GM18520 (cell line): ENCODE measurements at regions not wholly inside any gene's neighbourhood (a gene's known extent, or its start where the extent isn't known, plus 50 kb on each side); places are given as distances from the start of the nearest gene placed in this dataset.
A peak's percentile ranks its signal among the peaks of the same experiment; 100 is the strongest.
"Not testable (repeated sequence)": the region's sequence is repeated elsewhere in the genome, so short reads cannot be mapped to it uniquely, and the experiment has no call there.

Source experiments
- ATAC-seq: cut with Tn5 transposase; IDR thresholded peaks from one replicate; pipeline ENCODE4 v1.9.1; 2021; ENCODE audit not compliant: unreplicated experiment

DNA sequence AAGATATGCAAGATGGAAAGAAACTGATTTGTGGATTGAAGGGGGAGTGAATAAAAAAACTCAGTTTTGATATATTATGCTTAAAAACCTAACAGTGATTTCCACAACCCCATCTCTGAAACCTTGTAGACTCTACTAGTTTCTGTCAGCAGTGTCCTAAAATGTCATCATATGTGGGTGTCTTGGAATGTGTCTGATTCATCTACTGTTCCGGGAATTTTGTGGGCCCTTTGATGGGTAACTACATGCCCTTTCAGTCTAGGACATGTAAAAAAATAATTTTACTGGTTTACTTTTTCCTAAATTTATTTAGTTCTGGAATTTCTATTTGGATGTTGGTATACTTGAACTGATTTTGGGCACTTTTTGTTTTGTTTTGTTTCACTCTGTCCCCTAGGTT, 118.9 kb upstream of the NMUR2 start:
- no peak for ATAC-seq

GRCh38 chr5:152527358-152528052, 122.4 kb upstream of the NMUR2 start:
- ATAC-seq, result peak; percentile 44

GRCh38 chr5:152529440-152529839, 124.4 kb upstream of the NMUR2 start:
- no peak for ATAC-seq

DNA sequence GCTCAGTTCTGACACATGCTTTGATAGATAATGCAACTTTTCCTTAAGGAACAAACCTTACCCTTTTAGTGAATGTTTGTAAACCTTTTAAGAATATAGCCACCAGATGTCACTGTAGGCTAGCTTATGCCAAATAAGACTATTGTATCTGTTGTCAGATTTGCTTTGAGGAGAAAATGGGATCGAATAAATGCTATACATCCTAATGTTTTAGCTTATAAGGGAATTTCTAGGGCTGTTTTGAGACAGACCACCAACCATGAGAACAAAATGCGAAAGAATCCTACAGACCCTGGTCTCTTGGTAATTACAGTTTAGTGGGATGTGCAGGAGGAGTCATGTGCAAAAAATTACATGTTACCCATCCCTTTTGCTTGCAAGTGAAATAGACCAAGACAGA, 127.6 kb upstream of the NMUR2 start:
- no peak for ATAC-seq

- ATAC-seq, result no peak
These were observed 129.6 kb upstream of the NMUR2 start for GRCh38 chr5:152534641-152535040.

GRCh38 chr5:152542741-152543140, 137.7 kb upstream of the NMUR2 start:
- no peak for ATAC-seq

DNA sequence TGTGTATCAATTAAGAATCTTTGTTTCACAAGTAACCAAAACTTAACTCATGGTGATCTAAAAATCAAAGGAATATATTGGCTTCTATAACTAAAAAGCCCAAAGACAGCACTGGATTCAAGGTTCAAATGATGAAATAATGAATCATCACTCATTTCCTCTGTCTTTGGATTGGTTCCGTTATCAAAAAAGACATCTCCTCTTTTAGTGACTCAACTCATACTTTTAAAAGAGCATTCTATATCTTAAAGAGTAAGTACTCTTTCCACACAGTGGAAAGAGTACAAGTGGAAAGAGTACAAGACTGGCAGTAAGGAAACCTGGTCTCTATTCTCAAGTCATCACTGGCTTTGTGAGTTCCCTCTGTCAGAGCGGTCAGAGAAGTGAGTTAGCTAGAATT, 141.4 kb upstream of the NMUR2 start:
- ATAC-seq, result no peak

- no peak for ATAC-seq
These were observed 142.1 kb upstream of the NMUR2 start for GRCh38 chr5:152547202-152547601.

- no peak for ATAC-seq
These were observed 144.6 kb upstream of the NMUR2 start for GRCh38 chr5:152549709-152550108.

GRCh38 chr5:152551061-152551460, 146.0 kb upstream of the NMUR2 start:
- ATAC-seq, result no peak

GRCh38 chr5:152556784-152557183, 151.7 kb upstream of the NMUR2 start:
- ATAC-seq, result no peak

DNA sequence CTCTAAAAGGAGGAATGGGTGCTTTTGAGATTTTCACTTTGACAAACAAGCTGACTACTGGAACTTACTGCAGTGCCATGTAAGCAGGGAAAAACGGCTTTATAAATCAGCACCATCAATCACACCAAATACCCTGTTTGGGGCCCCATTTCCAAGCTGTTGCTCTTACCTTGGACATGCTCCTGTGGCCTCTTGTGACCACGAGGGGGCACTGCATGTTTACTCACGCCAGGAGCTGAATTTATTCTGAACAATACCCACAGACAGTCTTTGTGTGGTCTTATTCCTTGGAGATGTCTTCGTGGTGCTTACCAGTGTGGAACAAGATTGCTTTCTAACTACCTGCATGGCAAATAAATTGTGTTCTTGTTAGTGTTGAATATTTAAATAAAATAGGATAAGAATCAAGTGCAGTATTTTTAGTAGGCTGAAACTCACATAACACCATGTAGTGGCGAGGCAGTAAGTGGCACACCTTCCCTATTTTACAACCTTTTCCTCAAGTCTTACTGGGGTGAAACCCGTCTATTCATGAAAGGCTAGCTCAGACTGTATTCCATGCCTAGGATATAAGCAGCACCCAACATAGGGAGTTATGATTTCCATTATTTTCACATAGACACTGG, 155.5 kb upstream of the NMUR2 start:
- ATAC-seq, result peak; percentile 48

DNA sequence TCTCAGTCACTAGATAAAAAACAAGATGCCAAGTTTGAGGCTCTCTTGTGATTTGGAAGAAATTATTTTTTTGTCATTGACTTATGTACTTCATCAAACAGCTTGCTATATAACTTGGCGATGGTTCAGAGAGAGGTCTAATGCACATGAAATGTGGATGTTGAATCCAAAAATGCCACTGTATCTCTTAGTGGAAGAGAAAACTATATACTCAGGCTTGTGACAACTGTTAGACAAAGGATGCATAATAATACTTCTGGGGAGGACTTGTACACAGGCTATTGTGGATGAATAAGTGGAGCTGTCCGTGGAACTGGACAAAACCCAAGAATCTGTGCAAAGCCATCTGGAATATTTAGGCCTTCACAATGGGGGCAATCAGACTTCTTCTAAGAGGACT, 162.9 kb upstream of the NMUR2 start:
- ATAC-seq, result no peak

DNA sequence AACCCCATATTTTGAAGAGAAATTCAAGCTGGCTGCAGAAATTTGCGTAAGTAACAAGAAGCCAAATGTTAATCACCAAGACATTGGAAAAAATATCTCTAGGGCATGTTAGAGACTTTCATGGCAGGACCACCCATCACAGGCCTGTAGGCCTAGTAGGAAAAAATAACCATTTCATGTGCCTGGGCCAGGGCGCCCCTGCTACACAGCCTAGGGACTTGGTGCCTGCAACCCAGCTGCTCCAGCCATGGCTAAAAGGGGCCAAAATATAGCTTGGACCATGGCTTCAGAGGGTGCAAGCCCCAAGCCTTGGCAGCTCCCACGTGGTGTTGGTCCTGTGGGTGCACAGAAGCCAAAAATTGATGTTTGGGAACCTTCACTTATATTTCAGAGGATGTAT, 167.7 kb upstream of the NMUR2 start:
- no peak for ATAC-seq

- no peak for ATAC-seq
These were observed 179.0 kb upstream of the NMUR2 start for GRCh38 chr5:152584103-152584502.

- no peak for ATAC-seq
These were observed 187.3 kb upstream of the NMUR2 start for GRCh38 chr5:152592416-152592815.

DNA sequence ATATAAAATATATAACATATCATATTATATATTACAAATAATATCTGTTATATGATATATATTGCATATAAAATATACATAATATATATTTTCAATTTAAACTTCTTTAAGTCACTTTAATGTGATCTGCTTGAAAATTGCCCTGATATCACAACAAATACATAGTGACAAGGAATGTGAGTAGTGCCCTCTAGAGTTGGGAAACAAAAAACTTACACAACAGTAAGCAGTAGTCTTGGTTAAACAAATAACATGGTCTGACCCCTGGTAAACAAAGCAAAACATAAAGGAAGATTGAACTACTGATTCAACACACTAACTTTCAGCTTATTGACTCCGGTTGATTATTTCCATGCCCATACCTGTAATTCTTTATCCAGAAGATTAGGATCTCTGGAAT, 188.3 kb upstream of the NMUR2 start:
- ATAC-seq, result no peak

DNA sequence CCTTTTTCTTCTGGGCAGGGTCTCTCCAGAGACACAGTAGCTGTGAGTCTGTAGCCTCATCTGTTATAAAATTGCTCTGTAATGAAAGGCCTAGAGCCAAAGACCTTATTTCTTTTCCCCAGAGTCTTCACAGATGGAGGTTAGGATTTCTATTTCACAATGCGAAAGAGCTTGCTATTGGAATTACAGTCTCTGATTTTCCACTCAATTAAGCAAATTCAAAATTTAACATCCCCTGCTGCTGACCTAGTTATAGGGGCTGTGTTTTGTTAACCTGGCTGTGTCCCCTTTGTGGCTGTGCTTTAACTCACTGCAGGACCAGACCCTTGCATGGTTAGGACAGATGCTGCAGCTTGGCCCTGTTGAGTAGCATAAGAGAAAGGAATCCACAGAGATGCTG, 190.3 kb upstream of the NMUR2 start:
- ATAC-seq, result no peak

DNA sequence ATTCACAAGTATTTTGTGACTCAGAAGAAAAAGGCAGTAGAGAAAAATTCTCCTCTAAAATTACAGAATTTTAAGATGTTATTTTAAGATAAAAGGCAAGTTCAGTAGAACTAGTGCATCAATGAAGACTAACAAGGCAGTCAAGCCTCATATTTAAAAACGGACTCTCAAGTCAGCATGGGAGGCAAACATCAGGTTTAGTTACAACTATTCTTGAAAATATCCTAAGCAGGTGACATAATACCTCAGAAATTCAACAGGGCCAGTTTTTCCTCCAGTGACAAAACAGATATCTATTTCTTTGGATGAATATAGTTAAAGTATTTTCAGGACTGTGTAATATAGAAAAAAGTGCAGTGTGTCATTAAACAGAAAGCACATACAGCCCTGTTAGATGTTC, 194.0 kb upstream of the NMUR2 start:
- ATAC-seq, result no peak

DNA sequence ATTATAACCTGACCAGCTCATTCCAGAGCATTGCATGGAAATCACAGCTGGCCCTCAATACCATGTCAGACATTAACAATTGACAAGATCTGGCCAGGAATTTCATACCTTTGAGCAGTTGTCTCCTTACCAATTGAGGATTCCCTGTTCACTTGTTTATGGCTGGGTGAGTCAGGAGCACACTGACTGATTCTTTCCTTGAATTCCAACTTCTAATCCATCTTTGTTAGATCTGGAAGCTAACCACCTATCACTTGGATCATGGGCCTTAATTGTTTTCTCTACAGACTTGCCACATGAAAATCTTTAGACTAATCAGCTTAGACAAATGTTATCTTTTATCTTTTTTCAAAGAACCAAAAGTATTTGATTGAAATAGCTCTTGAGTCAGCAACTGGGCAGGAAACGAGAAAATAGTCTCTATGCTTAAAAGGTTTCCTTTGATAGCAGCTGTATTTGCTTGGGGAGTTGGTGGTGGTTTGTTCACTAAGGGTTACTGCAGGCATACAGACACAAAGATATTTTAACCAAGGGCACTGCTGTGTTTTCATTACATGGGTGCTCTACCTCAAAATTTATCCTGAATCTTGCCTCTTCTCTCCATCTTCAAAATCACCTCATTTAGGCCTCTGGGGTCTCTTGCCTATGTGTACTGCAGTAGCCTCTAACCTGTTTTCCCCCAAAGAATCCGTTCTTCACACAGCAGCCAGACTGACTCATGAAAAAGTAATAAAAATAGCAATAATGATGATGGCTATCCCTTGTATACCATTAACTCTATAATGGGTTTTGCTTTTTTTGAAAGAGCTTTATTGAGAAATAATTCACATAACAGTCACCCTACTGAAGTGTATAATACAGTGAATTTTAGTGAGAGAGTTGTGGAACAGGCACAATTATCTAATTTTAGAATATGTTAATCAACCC, 197.0 kb upstream of the NMUR2 start:
- ATAC-seq, result no peak

- ATAC-seq, result not testable (repeated sequence)
These were observed 201.0 kb upstream of the NMUR2 start for GRCh38 chr5:152606050-152606449.
